Upper lobe of left lung (tissue), 4 donors: ENCODE measurements at regions not wholly inside any gene's neighbourhood (a gene's known extent, or its start where the extent isn't known, plus 50 kb on each side); places are given as distances from the start of the nearest gene placed in this dataset.

ENCODE experiments used
- POLR2A ChIP-seq, 4 donors: fragments of 450-650 bp; IDR thresholded peaks; one replicate each; pipeline ENCODE4 v1.5.1; 2016 to 2017; ENCODE audit warnings: antibody characterized with exemption in 4 of 4, mild to moderate bottlenecking in 2 of 4
- TF ChIP-seq, protein P1 (sequence below), 6 experiments: fragments of 450-650 bp in 4 of 6; fragments of 200-600 bp in 2 of 6; sonication (generic) in 2 of 6; IDR thresholded peaks; one replicate each; pipeline ENCODE4 v1.5.1; 2016 to 2019; ENCODE audit warnings: antibody characterized with exemption in 6 of 6

DNA sequence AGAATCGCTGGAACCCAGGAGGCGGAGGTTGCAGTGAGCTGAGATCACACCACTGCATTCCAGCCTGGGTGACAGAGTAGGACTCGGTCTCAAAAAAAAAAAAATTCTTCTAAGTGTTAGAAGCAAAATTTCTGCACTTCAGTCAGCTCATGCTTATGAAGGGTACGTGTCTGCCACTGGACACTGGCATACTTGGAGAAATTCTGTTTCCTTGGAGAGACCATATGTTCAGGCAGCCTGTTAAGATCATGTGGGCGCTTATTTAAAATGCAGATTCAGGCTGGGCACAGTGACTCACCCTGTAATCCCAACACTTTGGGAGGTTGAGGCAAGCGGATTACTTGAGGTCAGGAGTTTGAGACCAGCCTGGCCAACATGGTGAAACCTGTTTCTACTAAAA is 85.6 kb upstream of the IQSEC1 start:
- TF ChIP-seq, protein P1, sequence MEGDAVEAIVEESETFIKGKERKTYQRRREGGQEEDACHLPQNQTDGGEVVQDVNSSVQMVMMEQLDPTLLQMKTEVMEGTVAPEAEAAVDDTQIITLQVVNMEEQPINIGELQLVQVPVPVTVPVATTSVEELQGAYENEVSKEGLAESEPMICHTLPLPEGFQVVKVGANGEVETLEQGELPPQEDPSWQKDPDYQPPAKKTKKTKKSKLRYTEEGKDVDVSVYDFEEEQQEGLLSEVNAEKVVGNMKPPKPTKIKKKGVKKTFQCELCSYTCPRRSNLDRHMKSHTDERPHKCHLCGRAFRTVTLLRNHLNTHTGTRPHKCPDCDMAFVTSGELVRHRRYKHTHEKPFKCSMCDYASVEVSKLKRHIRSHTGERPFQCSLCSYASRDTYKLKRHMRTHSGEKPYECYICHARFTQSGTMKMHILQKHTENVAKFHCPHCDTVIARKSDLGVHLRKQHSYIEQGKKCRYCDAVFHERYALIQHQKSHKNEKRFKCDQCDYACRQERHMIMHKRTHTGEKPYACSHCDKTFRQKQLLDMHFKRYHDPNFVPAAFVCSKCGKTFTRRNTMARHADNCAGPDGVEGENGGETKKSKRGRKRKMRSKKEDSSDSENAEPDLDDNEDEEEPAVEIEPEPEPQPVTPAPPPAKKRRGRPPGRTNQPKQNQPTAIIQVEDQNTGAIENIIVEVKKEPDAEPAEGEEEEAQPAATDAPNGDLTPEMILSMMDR (IDR thresholded peaks at IDR 0.05), result no peak
- no peak for TF ChIP-seq POLR2A (IDR thresholded peaks at IDR 0.05)
